ENCODE measurements at regions not wholly inside any gene's neighbourhood (a gene's known extent, or its start where the extent isn't known, plus 50 kb on each side); places are given as distances from the start of the nearest gene placed in this dataset.

DNA sequence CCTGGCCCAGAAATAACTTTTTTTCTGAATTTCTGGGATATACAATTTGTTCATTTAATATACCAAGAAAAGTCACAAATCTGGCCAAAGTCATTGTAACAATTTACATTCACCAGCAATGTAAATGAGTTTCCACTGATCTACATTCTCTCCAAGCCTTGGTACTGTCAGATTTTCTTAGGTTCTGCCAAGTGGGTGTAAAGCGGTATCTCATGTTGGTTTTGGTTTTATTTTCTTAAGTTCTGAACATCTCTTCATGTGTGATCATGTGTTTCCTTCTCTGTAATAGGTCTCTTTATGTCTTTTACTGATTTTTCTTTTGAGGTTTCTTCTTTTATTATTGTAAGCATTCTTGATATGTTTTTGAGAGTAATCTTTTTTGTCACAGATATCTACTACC lies 235.6 kb upstream of the COL8A1 start:
- TF ChIP-seq, protein P1, sequence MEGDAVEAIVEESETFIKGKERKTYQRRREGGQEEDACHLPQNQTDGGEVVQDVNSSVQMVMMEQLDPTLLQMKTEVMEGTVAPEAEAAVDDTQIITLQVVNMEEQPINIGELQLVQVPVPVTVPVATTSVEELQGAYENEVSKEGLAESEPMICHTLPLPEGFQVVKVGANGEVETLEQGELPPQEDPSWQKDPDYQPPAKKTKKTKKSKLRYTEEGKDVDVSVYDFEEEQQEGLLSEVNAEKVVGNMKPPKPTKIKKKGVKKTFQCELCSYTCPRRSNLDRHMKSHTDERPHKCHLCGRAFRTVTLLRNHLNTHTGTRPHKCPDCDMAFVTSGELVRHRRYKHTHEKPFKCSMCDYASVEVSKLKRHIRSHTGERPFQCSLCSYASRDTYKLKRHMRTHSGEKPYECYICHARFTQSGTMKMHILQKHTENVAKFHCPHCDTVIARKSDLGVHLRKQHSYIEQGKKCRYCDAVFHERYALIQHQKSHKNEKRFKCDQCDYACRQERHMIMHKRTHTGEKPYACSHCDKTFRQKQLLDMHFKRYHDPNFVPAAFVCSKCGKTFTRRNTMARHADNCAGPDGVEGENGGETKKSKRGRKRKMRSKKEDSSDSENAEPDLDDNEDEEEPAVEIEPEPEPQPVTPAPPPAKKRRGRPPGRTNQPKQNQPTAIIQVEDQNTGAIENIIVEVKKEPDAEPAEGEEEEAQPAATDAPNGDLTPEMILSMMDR (conservative IDR thresholded peaks at IDR 0.05; ENCODE audit: low read length) = no peak
- no peak for TF ChIP-seq EZH2phosphoT487 (IDR thresholded peaks at IDR 0.05; ENCODE audit: borderline replicate concordance)
